GM21529 (cell line): ENCODE measurements at regions not wholly inside any gene's neighbourhood (a gene's known extent, or its start where the extent isn't known, plus 50 kb on each side); places are given as distances from the start of the nearest gene placed in this dataset.
A peak's percentile ranks its signal among the peaks of the same experiment; 100 is the strongest.

Experiments
- ATAC-seq: cut with Tn5 transposase; IDR thresholded peaks from one replicate; pipeline ENCODE4 v1.9.1; 2021; ENCODE audit not compliant: unreplicated experiment

- ATAC-seq, result no peak
Observed at GRCh38 chr2:8418721-8419120, 263.1 kb upstream of the ID2 start.

DNA sequence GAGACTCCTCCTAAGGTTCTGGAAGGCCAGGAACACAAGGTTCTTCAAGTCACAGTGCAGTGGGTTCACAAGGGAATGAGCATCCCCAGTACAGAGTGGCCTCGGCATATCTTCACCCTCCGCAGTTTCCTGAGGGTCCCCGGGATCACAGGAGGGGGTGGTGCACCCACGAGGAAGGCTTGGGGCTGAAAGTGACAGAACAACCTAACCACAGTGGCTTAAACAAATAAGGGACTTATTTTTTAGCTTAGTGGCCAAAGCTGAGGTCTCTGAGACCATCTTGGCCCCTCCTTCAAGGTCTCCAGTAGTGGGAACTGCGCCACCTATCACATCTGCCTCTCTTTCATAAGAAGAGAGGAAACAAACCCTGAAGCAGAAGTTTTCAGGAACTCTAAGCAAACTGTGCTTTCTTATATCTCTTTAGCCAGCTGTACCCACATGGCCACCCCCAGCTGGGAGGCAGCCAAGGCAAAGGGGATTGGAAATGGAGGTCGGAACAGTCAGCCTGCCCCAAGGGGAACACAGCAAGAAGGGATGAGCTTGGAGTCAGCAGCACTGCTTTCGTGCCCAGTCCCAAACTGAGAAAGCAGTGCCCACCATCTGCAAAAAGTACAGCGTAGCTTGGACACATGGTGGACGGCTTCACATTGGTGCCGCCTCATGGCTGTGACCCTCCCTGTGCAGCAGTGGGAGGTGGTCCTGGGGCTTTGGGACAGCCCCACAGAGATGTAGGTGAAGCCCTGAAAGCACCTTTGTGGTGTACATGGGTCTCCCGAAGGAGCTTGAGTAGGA, 260.0 kb upstream of the ID2 start:
- peak; percentile 97 for ATAC-seq

DNA sequence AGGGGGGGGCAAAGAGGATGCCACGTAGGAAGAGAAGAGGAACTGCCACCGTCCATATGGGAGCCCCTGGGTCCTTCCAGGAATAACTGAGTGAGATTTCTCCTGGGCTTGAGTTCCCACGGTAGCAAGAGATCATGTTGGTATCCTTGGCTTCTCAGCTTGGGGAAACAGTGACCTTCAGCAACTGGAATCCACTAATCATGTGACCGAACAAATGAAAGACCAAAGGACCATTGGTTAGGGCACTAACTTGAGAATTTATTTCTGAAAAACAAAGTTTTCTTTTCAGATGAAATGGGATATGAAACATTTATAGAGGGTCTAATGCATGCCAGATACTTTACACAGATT, 259.4 kb upstream of the ID2 start:
- ATAC-seq, result no peak

DNA sequence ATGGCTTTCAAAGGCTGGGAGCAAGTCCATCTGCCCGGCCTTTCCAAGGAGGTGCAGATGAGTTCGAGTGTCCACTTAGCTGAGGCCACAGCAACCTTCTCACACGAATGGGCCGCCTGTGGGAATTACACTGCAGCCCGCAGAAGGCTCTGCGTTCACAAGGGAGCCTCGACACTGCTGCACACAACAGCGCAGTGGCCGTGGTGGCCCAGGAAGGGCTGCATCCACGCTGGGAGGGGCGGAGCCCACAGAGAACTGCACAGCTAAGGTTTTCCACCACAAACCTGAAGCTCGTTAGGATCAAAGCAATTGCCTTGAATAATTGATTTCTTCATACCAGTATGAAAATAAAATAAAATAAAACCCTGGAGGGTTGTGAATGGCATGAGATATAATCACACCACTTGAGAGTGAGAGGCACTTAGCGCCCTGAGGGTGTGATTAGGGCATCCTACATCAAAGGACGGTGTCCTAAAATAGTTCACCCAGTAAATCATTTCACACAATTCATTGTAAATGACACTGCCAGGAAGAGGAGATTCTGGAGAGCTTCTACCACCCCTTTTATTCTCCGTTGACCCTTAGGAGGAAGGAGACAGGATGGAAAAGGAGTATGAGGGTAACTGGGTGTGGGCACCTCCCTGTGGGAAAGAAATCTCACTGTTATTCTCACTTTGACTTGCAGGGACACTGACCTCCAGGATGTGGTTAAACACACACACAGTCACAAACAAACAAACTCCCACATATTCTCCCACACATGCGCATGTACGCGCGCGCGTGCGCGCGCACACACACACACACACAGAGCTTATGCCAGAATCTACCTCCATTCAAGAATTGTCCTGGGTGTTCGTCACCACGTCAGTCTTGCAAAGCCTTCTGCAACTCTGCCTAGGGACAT, 256.6 kb upstream of the ID2 start:
- no peak for ATAC-seq

GRCh38 chr2:8426550-8426949, 255.3 kb upstream of the ID2 start:
- no peak for ATAC-seq

DNA sequence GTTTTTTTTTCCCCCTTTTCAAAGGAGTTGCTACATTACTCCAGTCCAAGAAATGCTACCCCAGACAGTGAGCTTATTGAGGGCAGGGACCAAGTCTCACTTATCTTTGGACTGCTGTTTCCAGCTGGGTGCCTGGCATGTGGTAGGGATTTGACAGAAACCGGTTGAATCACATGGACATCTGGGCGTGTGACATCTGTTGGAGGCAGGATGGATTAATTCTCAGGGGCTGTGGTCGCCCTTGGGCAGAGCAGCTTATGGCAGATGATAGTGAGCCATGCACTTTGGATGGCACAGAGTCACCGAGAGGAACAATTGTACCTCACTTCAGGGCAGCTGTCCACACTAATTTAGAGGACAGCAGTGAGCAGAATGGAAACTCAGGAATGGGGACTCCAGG, 254.6 kb upstream of the ID2 start:
- ATAC-seq, result no peak

- no peak for ATAC-seq
Observed at GRCh38 chr2:8430628-8431027, 251.2 kb upstream of the ID2 start.

- no peak for ATAC-seq
Observed at GRCh38 chr2:8431446-8432125, 250.3 kb upstream of the ID2 start.

- ATAC-seq, result no peak
Observed at GRCh38 chr2:8432706-8433336, 249.0 kb upstream of the ID2 start.

DNA sequence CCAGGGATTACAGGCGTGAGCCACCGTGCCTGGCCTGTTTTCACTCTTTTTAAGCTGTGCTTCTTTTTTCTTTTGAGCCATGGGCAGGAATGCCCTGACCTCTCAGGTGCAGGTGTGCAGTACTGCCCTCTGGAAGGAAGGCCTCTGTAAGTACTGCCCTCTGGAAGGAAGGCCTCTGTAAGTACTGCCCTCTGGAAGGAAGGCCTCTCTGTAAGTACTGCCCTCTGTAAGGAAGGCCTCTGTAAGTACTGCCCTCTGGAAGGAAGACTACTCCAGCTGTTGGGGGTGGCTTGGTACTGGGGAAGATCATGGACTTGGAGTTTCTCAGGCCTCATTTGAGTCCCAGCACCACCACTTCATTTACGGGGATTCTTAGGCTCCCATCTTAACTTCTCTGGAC, 248.5 kb upstream of the ID2 start:
- no peak for ATAC-seq

GRCh38 chr2:8435608-8436007, 246.2 kb upstream of the ID2 start:
- ATAC-seq, result no peak

- ATAC-seq, result no peak
Observed at GRCh38 chr2:8436585-8436984, 245.3 kb upstream of the ID2 start.

DNA sequence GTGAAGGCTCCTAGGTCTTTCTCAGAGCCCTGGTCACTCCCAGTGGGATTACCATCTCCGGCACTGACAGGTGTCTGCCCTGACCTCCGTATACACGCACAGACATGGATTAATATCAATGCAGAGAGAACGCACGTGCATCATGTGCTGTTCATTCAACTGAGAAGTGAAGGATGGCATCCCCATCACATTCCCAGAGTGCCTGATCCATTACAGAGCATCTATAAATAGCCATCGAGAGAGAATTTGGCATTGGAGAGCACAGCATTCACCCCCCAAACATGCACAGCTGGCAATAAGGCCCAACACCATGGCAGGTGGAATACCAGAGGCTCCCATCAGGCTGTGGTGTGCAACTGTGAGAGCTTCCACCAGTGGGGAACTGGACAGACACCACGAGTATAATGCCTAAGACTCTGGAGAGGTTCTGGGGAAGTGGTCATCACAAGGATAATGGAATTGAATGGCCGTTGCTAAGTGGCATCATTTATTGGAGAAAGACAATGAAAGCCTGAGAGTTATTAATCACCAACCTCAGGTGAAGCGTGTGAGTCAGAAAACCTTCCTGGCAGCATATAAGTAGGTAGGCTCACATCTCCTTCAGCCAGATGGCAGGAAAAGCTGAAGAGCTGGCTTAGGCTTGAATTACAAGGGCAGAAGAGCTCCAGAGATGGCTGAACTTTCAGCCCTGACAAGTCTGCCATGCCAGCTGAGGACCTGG, 244.5 kb upstream of the ID2 start:
- no peak for ATAC-seq

DNA sequence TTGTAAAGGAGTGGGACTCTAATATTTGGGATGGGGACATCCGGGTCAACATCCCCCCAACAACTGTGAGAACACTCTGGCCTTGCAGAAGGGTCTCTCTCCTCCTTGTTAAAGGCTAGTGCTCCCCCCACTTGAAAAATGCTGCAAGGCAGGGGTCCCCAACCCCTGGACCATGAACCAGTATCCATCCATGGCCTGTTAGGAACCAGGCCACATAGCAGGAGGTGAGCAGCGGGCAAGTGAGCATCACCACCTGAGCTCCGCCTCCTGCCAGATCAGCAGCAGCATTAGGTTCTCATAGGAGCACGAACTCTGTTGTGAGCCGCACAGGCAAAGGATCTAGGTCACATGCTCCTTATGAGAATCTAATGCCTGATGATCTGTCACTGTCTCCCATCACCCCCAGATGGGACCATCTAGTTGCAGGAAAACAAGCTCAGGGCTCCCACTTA, 243.9 kb upstream of the ID2 start:
- no peak for ATAC-seq

- no peak for ATAC-seq
Observed at GRCh38 chr2:8438476-8438875, 243.4 kb upstream of the ID2 start.

GRCh38 chr2:8438996-8439395, 242.9 kb upstream of the ID2 start:
- ATAC-seq, result no peak

GRCh38 chr2:8440029-8440778, 241.7 kb upstream of the ID2 start:
- ATAC-seq, result no peak

DNA sequence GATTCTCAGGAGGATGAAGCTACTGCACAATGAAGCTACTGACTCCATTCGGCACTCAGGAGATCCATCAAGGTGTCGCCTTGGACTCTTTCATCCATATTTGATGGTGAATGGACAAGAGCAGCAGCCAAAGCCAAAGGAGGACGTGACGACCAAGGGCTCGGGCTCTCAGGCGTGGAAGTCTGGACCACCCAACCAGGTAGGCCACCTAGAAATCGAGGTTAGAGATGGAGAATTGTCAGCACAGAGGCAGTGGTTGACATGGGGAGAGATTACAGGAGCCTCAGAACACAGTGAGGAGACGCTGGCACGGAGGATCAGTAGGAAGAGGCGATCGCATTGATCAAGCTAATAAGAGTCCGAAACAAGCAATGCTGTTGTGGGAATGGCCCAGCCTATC, 240.5 kb upstream of the ID2 start:
- ATAC-seq, result no peak

GRCh38 chr2:8441986-8442385, 239.9 kb upstream of the ID2 start:
- ATAC-seq, result peak; percentile 80
